ENCODE measurements at regions not wholly inside any gene's neighbourhood (a gene's known extent, or its start where the extent isn't known, plus 50 kb on each side); places are given as distances from the start of the nearest gene placed in this dataset.
"Not testable (repeated sequence)": the region's sequence is repeated elsewhere in the genome, so short reads cannot be mapped to it uniquely, and the experiment has no call there.

- no peaks in the 10 kb centered on the region for H3K9me3 ChIP-seq (ENCODE audit: insufficient read depth, low read depth)
- TF ChIP-seq CTCF (conservative IDR thresholded peaks at IDR 0.05) (no peak), EZH2 (IDR thresholded peaks at IDR 0.05; ENCODE audit: low read depth) (no peak)
- no peaks in the 10 kb centered on the region for H3F3A ChIP-seq (ENCODE audit: insufficient read depth, low read depth)
- no peak overlapping the region for H3K27ac ChIP-seq
- no peaks in the 10 kb centered on the region for H4K20me1 ChIP-seq (ENCODE audit: insufficient read depth)
- intact Hi-C loops (cut with micrococcal nuclease; ENCODE audit: unreplicated experiment) = no loop called here
- no peak overlapping the region for H3K4me3 ChIP-seq
- no peaks in the 10 kb centered on the region for H3K4me1 ChIP-seq (replicated peaks; ENCODE audit: insufficient read depth)
- H3K27me3 ChIP-seq (ENCODE audit: insufficient read depth, low read depth) = no peaks in the 10 kb centered on the region
- ChIA-PET CTCF (no interaction called here), POLR2A (ENCODE audit: unreplicated experiment) (no interaction called here)
- no peak overlapping the region for H2AFZ ChIP-seq
- DNase-seq = no peak
- H3K79me2 ChIP-seq (ENCODE audit: low read depth) = no peaks in the 10 kb centered on the region
- no peak overlapping the region for H3K4me2 ChIP-seq
- no peaks in the 10 kb centered on the region for H3K9me2 ChIP-seq (ENCODE audit: insufficient read depth)
- no peaks in the 10 kb centered on the region for H3K36me3 ChIP-seq (ENCODE audit: low read depth)
- no TSS peak for BruUV-seq (replicated peaks)
Observed at GRCh38 chr2:77664491-77664890, 142.3 kb upstream of the LRRTM4 start.

GRCh38 chr2:77666251-77666980 is 144.2 kb upstream of the LRRTM4 start:
- H3K36me3 ChIP-seq (ENCODE audit: low read depth) = no peaks in the 10 kb centered on the region
- H4K20me1 ChIP-seq (ENCODE audit: insufficient read depth) = no peaks in the 10 kb centered on the region
- H3K9me3 ChIP-seq (ENCODE audit: insufficient read depth, low read depth) = no peaks in the 10 kb centered on the region
- no peak overlapping the region for H3K27ac ChIP-seq
- no peaks in the 10 kb centered on the region for H3K9me2 ChIP-seq (ENCODE audit: insufficient read depth)
- no TSS peak for BruUV-seq (replicated peaks)
- ChIA-PET CTCF (no interaction called here), POLR2A (ENCODE audit: unreplicated experiment) (no interaction called here)
- H2AFZ ChIP-seq = no peak overlapping the region
- H3F3A ChIP-seq (ENCODE audit: insufficient read depth, low read depth) = no peaks in the 10 kb centered on the region
- no peak for DNase-seq
- TF ChIP-seq EZH2 (IDR thresholded peaks at IDR 0.05; ENCODE audit: low read depth) = no peak
- no peak for TF ChIP-seq CTCF (conservative IDR thresholded peaks at IDR 0.05)
- H3K4me2 ChIP-seq = no peak overlapping the region
- no peaks in the 10 kb centered on the region for H3K4me1 ChIP-seq (replicated peaks; ENCODE audit: insufficient read depth)
- H3K27me3 ChIP-seq (ENCODE audit: insufficient read depth, low read depth) = no peaks in the 10 kb centered on the region
- H3K79me2 ChIP-seq (ENCODE audit: low read depth) = no peaks in the 10 kb centered on the region
- no peak overlapping the region for H3K4me3 ChIP-seq
- intact Hi-C loops (cut with micrococcal nuclease; ENCODE audit: unreplicated experiment) = no loop called here

- DNase-seq; CTCF ChIA-PET; H3K9me2 ChIP-seq (ENCODE audit: insufficient read depth); H3K36me3 ChIP-seq (ENCODE audit: low read depth); H3F3A ChIP-seq (ENCODE audit: insufficient read depth, low read depth); H3K27me3 ChIP-seq (ENCODE audit: insufficient read depth, low read depth); H3K27ac ChIP-seq; H3K4me3 ChIP-seq; H3K4me2 ChIP-seq; H3K79me2 ChIP-seq (ENCODE audit: low read depth); POLR2A ChIA-PET (ENCODE audit: unreplicated experiment); BruUV-seq (replicated peaks); intact Hi-C loops (cut with micrococcal nuclease; ENCODE audit: unreplicated experiment); H3K4me1 ChIP-seq (replicated peaks; ENCODE audit: insufficient read depth); H4K20me1 ChIP-seq (ENCODE audit: insufficient read depth); H3K9me3 ChIP-seq (ENCODE audit: insufficient read depth, low read depth); H2AFZ ChIP-seq: not testable (repeated sequence)
Observed at GRCh38 chr2:77684543-77685319, 162.6 kb upstream of the LRRTM4 start.

Measured in PC-9 (cell line).